ENCODE measurements at regions not wholly inside any gene's neighbourhood (a gene's known extent, or its start where the extent isn't known, plus 50 kb on each side); places are given as distances from the start of the nearest gene placed in this dataset.
"Not testable (repeated sequence)": the region's sequence is repeated elsewhere in the genome, so short reads cannot be mapped to it uniquely, and the experiment has no call there.

GRCh38 chr18:64695851-64696553, 547.1 kb upstream of the LINC00305 start:
- no peak for DNase-seq
- no peak for TF ChIP-seq CTCF (IDR thresholded peaks at IDR 0.05; ENCODE audit: low read depth, low read length, missing control alignments)
- in situ Hi-C loops (cut with HindIII; ENCODE audit: low pct_ligation_motif_present, low sequenced_read_pairs) = no loop called here

GRCh38 chr18:64693766-64694165, 544.9 kb upstream of the LINC00305 start:
- H3K27me3 ChIP-seq (replicated peaks) = no peaks in the 10 kb centered on the region
- no peak overlapping the region for H3K4me3 ChIP-seq (ENCODE audit: low read depth, low read length)
- no peak overlapping the region for H3K27ac ChIP-seq
- TF ChIP-seq CTCF (IDR thresholded peaks at IDR 0.05; ENCODE audit: low read depth, low read length, missing control alignments) = no peak
- in situ Hi-C loops (cut with HindIII; ENCODE audit: low pct_ligation_motif_present, low sequenced_read_pairs) = no loop called here
- no peaks in the 10 kb centered on the region for H3K36me3 ChIP-seq (replicated peaks)
- DNase-seq = no peak

More at GRCh38 chr18:64695851-64696553, 547.1 kb upstream of the LINC00305 start:
- H3K36me3 ChIP-seq (replicated peaks) = no peaks in the 10 kb centered on the region
- no peaks in the 10 kb centered on the region for H3K27me3 ChIP-seq (replicated peaks)
- no peak overlapping the region for H3K27ac ChIP-seq
- H3K4me3 ChIP-seq (ENCODE audit: low read depth, low read length) = no peak overlapping the region

- no peak for DNase-seq
- in situ Hi-C loops (cut with HindIII; ENCODE audit: low pct_ligation_motif_present, low sequenced_read_pairs) = no loop called here
These were observed 543.9 kb upstream of the LINC00305 start for GRCh38 chr18:64692826-64693225.

GRCh38 chr18:64679121-64679520, 530.2 kb upstream of the LINC00305 start:
- no peaks in the 10 kb centered on the region for H3K36me3 ChIP-seq (replicated peaks)

More at GRCh38 chr18:64692826-64693225, 543.9 kb upstream of the LINC00305 start:
- H3K36me3 ChIP-seq (replicated peaks) = no peaks in the 10 kb centered on the region
- no peaks in the 10 kb centered on the region for H3K27me3 ChIP-seq (replicated peaks)
- H3K4me3 ChIP-seq (ENCODE audit: low read depth, low read length) = no peak overlapping the region
- TF ChIP-seq CTCF (IDR thresholded peaks at IDR 0.05; ENCODE audit: low read depth, low read length, missing control alignments) = no peak
- no peak overlapping the region for H3K27ac ChIP-seq

GRCh38 chr18:64678048-64678447, 529.2 kb upstream of the LINC00305 start:
- in situ Hi-C loops (cut with HindIII; ENCODE audit: low pct_ligation_motif_present, low sequenced_read_pairs) = no loop called here
- H3K27ac ChIP-seq = no peak overlapping the region
- H3K27me3 ChIP-seq (replicated peaks) = no peaks in the 10 kb centered on the region
- no peak for TF ChIP-seq CTCF (IDR thresholded peaks at IDR 0.05; ENCODE audit: low read depth, low read length, missing control alignments)
- no peak overlapping the region for H3K4me3 ChIP-seq (ENCODE audit: low read depth, low read length)
- no peaks in the 10 kb centered on the region for H3K36me3 ChIP-seq (replicated peaks)
- DNase-seq = no peak

More at GRCh38 chr18:64679121-64679520, 530.2 kb upstream of the LINC00305 start:
- in situ Hi-C loops (cut with HindIII; ENCODE audit: low pct_ligation_motif_present, low sequenced_read_pairs) = no loop called here
- DNase-seq = no peak
- Histone ChIP-seq H3K27me3 (replicated peaks) (no peaks in the 10 kb centered on the region), H3K27ac (no peak overlapping the region), H3K4me3 (ENCODE audit: low read depth, low read length) (no peak overlapping the region)
- no peak for TF ChIP-seq CTCF (IDR thresholded peaks at IDR 0.05; ENCODE audit: low read depth, low read length, missing control alignments)

GRCh38 chr18:64674694-64675093, 525.8 kb upstream of the LINC00305 start:
- no peaks in the 10 kb centered on the region for H3K36me3 ChIP-seq (replicated peaks)
- TF ChIP-seq CTCF (IDR thresholded peaks at IDR 0.05; ENCODE audit: low read depth, low read length, missing control alignments) = no peak
- H3K27ac ChIP-seq = no peak overlapping the region
- in situ Hi-C loops (cut with HindIII; ENCODE audit: low pct_ligation_motif_present, low sequenced_read_pairs) = no loop called here
- no peak overlapping the region for H3K4me3 ChIP-seq (ENCODE audit: low read depth, low read length)
- no peaks in the 10 kb centered on the region for H3K27me3 ChIP-seq (replicated peaks)
- DNase-seq = no peak

- DNase-seq; in situ Hi-C loops (cut with HindIII; ENCODE audit: low pct_ligation_motif_present, low sequenced_read_pairs); H3K4me3 ChIP-seq (ENCODE audit: low read depth, low read length); H3K27me3 ChIP-seq (replicated peaks); H3K36me3 ChIP-seq (replicated peaks); H3K27ac ChIP-seq: not testable (repeated sequence)
These were observed 522.4 kb upstream of the LINC00305 start for GRCh38 chr18:64671293-64671692.

Measured in brain microvascular endothelial cell (primary cell).